Ishikawa (cell line): ENCODE measurements at regions not wholly inside any gene's neighbourhood (a gene's known extent, or its start where the extent isn't known, plus 50 kb on each side); places are given as distances from the start of the nearest gene placed in this dataset.

Experiments
- CREB1 ChIP-seq: IDR thresholded peaks from 2 replicates; pipeline ENCODE4 v1.6.1; 2012; ENCODE audit warnings: low read depth
- TAF1 ChIP-seq: IDR thresholded peaks from 2 replicates; pipeline ENCODE4 v1.6.1; 2012; ENCODE audit warnings: low read depth, mild to moderate bottlenecking
- TEAD4 ChIP-seq: IDR thresholded peaks from 2 replicates; pipeline ENCODE4 v1.6.1; 2012

GRCh38 chr21:14737284-14737691 lies 191.2 kb upstream of the SAMSN1 start:
- TF ChIP-seq TEAD4 (no peak), TAF1 (no peak), CREB1 (no peak)
